ENCODE measurements at regions not wholly inside any gene's neighbourhood (a gene's known extent, or its start where the extent isn't known, plus 50 kb on each side); places are given as distances from the start of the nearest gene placed in this dataset.

DNA sequence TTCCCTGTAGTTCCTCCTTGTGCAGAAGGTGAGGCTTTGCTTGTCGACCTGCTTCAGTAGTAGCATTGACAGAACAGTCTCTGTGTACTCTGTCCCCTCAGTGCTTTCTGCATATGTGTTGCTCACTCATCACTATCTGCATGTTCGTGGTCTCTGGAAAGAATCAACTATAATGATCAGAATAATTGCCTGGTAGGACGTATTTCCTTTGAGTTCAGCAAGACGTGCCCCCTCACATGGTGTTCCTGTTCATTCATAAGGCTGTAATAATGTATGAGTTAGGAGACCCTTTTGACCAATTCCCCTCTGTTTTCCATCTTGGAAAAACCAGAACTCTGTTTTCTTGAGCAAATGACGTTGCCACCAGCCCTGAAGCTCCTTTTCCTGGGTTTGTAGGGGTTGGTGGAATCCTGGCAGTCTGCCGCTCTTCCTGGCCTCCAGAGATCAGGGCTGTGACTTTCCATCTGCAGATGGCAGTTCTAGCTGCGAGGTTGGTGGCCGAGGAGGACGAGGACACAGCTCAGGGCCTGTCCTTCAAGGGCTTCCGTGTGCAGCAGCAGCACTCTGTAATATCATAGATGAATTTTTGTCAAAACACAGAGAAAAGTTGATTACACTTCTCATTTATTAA lies 61.9 kb downstream of the EXOSC2 start:
- DNase-seq = no peak

DNA sequence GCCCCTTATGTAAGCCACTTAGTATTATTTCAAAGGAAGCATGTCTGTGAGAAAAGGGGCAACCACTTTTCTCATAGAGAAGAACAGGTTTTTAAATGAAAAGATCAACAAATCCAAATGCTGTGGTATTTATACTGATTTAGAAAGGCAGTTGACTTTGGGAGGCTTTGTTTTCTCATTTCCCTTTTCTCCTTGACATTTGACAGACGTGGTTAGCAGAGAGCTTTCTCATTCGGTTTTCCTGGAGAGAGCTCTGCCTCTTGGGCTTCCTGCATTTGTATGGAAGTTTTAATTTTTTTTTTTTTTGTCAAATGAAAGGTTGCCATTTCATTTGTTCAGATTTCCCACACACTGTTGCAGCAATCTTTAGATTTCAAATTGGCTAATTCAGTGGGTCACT lies 62.5 kb downstream of the EXOSC2 start:
- no peak for DNase-seq

DNA sequence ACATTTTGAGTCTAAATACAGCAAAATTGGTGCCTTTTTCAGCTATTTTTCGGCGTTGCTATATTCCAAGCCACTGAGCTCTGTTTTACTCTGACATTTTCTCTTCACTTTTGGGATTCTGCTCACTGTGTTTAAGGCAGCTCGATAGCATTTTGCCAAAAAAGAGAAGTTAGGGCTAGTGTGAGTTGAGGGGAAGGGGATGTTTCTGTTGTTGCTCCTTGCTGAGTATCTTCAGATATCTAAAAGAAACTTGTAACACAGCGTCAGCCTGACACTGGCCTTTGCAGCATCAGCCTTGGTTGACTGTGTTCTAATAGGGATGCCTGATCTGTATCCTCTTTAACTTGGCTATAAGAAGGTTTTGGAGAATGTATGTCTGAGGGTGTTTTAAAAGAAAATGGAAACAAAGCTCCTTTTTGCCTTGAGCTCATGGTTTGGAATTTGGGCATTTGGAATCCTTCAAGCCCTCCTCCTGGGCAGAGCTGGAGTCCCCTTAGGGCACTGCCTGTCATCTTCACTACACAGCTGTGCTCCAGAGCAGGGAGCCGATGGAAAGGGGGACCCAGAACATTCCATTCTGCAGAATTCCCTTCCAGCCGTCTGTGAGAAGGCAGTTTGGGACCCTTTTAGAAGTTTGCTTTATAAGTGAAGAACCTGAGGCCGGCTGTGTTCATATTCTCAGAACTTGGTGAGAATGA lies 63.0 kb downstream of the EXOSC2 start:
- no peak for DNase-seq

DNA sequence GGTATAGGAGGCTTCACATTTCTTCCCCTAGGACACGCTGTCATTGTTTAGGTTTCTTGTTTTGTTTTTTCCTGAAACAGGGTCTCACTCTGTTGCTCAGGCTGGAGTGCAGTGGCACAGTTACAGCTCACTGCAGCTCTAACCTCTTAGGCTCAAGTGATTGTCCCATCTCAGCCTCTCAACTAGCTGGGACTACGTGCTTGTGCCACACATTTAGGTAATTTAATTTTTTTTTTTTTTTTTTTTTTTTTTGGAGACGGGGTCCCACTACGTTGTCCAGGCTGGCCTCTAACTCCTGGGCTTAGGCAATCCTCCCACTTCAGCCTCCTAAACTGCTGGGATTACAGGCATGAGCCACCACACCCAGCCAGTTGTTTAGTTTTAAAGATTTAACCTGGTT lies 66.2 kb downstream of the EXOSC2 start:
- no peak for DNase-seq

DNA sequence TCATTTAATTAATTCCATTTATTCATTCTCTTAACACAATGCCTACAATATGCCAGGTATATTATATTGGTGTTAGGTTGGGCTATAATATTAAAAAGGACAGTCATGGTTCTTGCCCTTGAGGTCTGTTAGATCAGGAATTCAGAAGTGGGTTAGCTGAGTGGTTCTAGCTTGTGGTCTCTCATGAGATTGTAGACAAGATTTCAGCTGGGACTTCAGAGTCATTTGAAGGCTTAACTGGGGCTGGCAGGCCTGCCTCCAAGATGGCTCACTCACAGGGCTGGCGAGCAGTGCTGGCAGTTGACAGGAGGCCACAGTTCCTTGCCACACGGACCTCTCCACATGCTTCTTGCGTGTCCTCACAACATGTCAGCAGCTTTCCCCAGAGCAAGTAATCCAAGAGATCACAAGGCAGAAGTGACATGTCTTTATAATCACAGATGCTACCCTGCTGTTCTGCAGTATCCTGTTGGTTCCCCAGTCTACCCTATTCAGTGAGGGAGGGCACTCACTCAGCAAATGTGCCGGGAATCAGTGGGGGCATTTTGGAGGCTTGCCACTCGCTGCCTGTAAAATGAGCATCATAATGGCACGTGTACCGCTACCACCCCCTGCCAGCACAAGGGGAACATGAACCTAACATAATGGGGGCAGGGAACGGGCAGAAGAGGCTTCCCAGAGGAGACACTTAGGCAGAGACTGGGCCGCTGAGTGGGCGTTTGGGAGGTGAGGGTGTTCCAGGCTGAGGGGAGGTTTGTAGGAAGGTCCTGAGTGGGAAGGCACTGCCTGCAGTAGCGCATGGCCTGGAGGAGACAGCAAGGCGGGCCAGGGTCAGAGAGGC lies 70.0 kb downstream of the EXOSC2 start:
- DNase-seq = no peak

DNA sequence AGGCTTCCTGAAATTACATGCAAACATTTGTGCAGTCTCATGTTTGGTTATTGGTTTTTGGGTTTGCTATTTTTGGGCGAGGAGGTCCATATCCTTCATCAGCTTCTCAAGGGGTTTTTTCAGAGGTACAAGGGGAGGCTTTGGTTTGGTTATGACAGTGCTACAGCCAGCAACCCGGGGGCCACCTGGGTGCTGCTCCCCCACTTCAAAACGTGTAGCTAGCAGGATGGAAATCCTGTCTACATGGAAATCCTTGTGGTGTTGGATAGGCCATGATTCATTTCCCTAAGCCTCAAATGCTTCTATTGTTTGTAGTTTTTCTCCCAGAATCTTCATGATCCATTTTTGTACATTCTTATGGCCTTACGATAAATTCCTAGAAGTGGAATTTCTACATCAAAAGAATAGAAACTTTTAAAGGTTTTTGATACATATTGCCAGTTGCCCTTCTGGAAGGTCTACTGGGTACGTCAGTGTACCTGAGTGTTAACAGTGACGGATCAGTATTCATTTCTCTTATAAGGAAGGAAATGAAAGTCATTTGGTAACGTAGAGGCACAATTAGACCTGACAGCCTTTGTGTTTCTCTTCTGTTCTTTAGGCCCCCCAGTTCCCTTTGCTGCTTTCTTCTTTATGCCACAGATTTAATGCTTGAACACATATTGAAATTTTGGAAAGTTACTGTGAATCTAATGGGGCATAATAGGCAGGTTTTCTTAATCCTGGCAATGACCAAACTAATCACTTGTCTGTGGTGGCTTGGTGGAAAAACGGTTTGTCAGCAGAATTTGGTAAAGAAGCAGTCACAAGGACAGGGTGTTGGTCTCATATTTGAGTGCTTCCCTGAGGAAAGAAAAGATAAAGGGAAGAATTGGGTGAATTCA lies 69.7 kb upstream of the ABL1 start:
- DNase-seq = no peak

DNA sequence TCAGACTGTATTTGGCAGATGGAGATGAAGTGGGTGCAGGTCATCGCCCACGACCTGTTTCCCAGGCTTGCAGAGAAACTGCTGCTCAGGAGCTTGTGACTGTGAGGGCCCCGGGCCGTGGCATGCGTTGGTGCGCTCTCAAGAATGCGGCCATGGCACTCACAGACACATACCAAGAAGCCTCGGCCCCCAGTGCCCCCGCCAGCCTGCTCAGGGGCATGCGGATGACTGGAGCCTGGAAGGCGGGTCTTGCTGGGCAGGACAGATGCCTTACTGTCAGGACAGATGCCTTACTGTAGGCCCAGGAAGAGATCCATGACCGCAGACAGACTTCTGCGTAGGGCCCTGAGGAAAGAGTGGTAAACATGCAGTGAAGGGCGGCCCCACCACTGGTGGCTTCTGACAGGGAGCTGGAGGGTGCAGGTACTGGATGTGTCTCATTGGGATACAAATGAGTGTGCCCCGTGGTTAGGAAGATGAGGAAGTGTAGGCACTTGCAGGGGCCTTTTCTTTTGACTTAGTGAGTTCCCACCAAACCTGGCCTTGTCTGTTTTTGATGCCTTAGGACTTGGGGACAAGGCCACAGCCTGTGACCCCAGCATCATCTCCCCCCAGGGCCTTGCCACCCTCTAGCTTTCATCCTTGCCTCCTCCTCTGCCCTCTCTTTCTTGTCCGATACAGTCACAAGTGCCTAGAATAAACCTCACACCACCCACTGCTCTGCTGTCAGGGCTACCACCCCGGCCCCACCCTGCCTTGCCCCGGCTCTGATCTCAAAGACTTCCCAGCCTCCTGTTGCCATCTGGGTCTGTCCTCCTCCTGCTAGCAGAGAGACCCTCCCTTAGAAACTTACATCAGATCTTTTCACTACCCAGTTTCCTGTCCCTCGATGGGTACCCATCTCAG lies 68.8 kb upstream of the ABL1 start:
- DNase-seq = no peak

- DNase-seq = no peak
These were observed 68.1 kb upstream of the ABL1 start for GRCh38 chr9:130766927-130767307.

GRCh38 chr9:130768265-130768664 lies 66.8 kb upstream of the ABL1 start:
- DNase-seq = peak; percentile 51

DNA sequence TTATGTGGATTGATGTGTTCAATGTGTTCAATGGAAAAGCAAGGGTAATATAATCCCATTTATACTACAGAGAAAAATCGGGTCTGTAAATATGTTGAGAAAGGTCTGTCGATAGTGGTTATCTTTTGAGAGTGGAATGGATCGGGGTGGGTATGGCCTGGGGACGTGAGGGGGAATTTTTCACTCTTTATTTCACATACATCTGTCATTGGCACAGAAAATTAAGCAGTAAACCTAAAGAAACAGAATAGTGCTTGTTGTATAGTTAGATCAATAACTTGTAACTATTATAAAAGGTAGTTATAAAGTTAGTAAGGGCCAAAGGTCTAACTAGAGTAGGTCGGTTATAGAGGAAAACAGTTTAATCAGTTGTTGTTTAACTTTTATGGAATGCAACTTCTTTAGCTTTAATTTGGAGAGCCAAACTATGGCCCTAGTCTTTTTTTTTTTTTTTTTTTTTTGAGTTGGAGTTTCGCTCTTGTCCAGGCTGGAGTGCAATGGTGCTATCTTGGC lies 66.1 kb upstream of the ABL1 start:
- no peak for DNase-seq

DNA sequence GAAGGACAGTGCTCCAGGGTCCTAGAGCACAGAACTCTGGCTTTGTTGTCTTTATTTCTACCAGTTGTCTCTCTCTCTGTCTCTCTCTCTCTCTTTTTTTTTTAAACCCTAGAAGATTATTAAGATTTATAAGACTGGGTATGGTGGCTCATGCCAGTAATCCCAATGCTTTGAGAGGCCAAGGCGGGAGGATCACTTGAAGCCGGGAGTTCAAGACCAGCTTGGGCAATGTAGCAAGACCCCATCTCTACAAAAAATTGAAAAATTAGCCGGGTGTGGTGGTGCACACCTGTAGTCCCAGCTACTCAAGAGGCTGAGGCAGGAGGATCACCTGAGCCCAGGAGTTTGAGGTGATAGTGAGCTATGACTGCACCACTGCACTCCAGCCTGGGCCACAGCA lies 65.0 kb upstream of the ABL1 start:
- no peak for DNase-seq

- peak; percentile 23 for DNase-seq
These were observed 64.2 kb upstream of the ABL1 start for GRCh38 chr9:130770679-130771442.

DNA sequence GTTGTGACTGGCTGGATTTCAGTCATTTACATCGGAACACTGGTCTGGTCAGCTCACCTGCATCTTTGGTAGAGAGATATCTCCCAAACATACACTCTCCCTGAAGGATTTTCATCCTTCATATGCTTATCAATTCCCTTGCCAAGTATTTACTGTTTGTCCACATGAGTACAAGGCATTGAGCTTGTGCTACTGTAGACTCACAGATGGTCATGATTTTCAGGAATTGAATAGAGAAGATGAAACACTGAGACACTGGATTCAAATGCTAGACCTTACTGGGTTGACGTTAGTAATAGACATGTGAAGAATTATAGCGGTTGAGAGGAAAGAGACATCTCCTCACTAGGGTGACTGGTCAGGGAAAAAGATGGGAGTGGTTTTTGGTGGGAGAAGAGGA lies 62.9 kb upstream of the ABL1 start:
- no peak for DNase-seq

DNA sequence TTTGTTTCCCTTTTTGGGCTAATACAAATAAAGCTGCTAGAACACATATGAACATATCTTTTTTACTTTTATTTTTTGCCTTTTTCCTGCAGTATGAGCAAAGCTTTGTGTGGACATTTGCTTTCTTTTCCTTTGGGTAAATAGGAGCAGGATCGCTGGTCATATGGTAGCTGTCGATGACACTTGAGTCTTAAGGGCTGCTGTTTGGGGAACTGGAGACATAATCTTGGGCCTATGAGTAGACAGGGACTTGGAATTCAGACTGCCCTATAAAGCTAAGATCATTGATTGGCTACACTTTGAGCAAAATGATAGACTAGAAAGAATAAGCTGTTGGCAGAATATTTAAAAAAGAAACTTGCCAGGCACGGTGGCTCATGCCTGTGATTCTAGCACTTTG lies 60.9 kb upstream of the ABL1 start:
- no peak for DNase-seq

- DNase-seq = no peak
These were observed 59.6 kb upstream of the ABL1 start for GRCh38 chr9:130775336-130775991.

GRCh38 chr9:130779153-130779855 lies 55.8 kb upstream of the ABL1 start:
- DNase-seq = no peak

GRCh38 chr9:130780415-130780814 lies 54.6 kb upstream of the ABL1 start:
- DNase-seq = no peak

DNA sequence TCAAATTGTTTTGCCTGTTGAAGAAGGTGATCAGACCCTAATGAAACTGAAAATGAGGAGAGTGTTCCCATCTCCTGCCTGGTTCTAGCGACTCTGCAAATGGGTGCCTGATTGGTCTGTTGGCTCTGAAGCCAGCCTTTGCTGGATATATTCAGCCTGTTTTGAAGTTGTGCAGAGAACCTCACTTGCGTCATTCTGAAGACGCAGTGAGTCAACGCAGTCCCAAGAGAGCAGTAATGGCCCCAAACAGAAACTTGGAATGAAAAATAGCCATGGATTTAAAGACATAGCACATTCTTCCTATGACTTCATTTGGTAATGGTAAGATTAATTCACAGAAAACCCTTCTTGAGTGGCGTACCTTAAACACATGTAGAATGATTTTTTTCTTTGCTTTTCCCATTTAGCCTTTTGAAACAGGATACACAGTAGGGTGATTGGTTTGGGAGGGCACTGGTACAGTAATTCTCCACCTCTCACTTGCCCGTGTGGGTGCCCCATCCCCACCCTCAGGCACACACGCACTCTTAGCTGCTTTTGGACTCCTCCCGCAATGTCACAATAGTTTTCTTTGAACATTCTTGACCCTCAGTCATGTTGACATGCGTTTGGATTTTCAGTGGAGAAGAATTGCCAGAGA lies 54.1 kb upstream of the ABL1 start:
- peak; percentile 44 for DNase-seq

GRCh38 chr9:130781569-130781968 lies 53.5 kb upstream of the ABL1 start:
- DNase-seq = no peak
